ENCODE measurements at regions not wholly inside any gene's neighbourhood (a gene's known extent, or its start where the extent isn't known, plus 50 kb on each side); places are given as distances from the start of the nearest gene placed in this dataset.
A peak's percentile ranks its signal among the peaks of the same experiment; 100 is the strongest.

- Histone ChIP-seq H3K4me1 (ENCODE audit: control insufficient read depth, insufficient read depth, low read length) (no peaks in the 10 kb centered on the region), H3K4me3 (ENCODE audit: low read depth, low read length) (no peak overlapping the region), H3K36me3 (ENCODE audit: control insufficient read depth in 2 of 2, insufficient read depth in 1 of 2, low read length in 2 of 2) (no peaks in the 10 kb centered on the region), H3K9me3 (ENCODE audit: control insufficient read depth, insufficient read depth, low read depth, low read length) (no peaks in the 10 kb centered on the region), H3K27ac (ENCODE audit: extremely low read depth, low read depth, low read length) (no peak overlapping the region)
- ChIA-PET POLR2A (no interaction called here), CTCF (no interaction called here)
- TF ChIP-seq ZNF335 (tag by site-specific recombination; conservative IDR thresholded peaks at IDR 0.05) (peak; percentile 46; the same call in 1 of the 2 replicates), ZIC2 (tag by site-specific recombination; IDR thresholded peaks at IDR 0.05) (0 out of 2 replicates have a peak, but pooled peaks have one; percentile 17), TSHZ1 (tag by site-specific recombination; IDR thresholded peaks at IDR 0.05; ENCODE audit: borderline replicate concordance) (no peak), PRDM10 (tag by site-specific recombination; IDR thresholded peaks at IDR 0.05) (0 out of 2 replicates have a peak, but pooled peaks have one; percentile 17), ZNF366 (tag by site-specific recombination; conservative IDR thresholded peaks at IDR 0.05) (no peak), FEZF1 (tag by site-specific recombination; IDR thresholded peaks at IDR 0.05) (peak; percentile 62)
These were observed 202.4 kb downstream of the CHIC2 start for GRCh38 chr4:53861856-53862610.

- Histone ChIP-seq H3K9me3 (ENCODE audit: control insufficient read depth, insufficient read depth, low read depth, low read length) (no peaks in the 10 kb centered on the region), H3K4me1 (ENCODE audit: control insufficient read depth, insufficient read depth, low read length) (no peaks in the 10 kb centered on the region), H3K4me3 (ENCODE audit: low read depth, low read length) (no peak overlapping the region), H3K27ac (ENCODE audit: extremely low read depth, low read depth, low read length) (no peak overlapping the region), H3K36me3 (ENCODE audit: control insufficient read depth in 2 of 2, insufficient read depth in 1 of 2, low read length in 2 of 2) (no peaks in the 10 kb centered on the region)
- ChIA-PET CTCF (no interaction called here), POLR2A (no interaction called here)
- TF ChIP-seq ZNF558 (tag by site-specific recombination; IDR thresholded peaks at IDR 0.05) (peak; percentile 94), ATF2 (tag by site-specific recombination; IDR thresholded peaks at IDR 0.05; ENCODE audit: low read depth) (no peak)
These were observed 205.1 kb downstream of the CHIC2 start for GRCh38 chr4:53859305-53859704.

GRCh38 chr4:53858744-53859143, 205.7 kb downstream of the CHIC2 start:
- Histone ChIP-seq H3K4me1 (ENCODE audit: control insufficient read depth, insufficient read depth, low read length) (no peaks in the 10 kb centered on the region), H3K36me3 (ENCODE audit: control insufficient read depth in 2 of 2, insufficient read depth in 1 of 2, low read length in 2 of 2) (no peaks in the 10 kb centered on the region), H3K27ac (ENCODE audit: extremely low read depth, low read depth, low read length) (no peak overlapping the region), H3K9me3 (ENCODE audit: control insufficient read depth, insufficient read depth, low read depth, low read length) (no peaks in the 10 kb centered on the region), H3K4me3 (ENCODE audit: low read depth, low read length) (no peak overlapping the region)
- POLR2A ChIA-PET = no interaction called here
- TF ChIP-seq ZNF558 (tag by site-specific recombination; IDR thresholded peaks at IDR 0.05) (peak; percentile 93), ZBTB17 (tag by site-specific recombination; IDR thresholded peaks at IDR 0.05) (no peak), YY1 (tag by site-specific recombination; IDR thresholded peaks at IDR 0.05) (no peak)
- CTCF ChIA-PET = no interaction called here
